HepG2 (cell line): ENCODE measurements at regions not wholly inside any gene's neighbourhood (a gene's known extent, or its start where the extent isn't known, plus 50 kb on each side); places are given as distances from the start of the nearest gene placed in this dataset.

ENCODE experiments used
- ATAC-seq: fragments of 200-7000 bp; cut with Tn5 transposase; 3 replicates; pipeline ENCODE4 v1.9.1; 2020; ENCODE audit warnings: mild to moderate bottlenecking, moderate library complexity
- BruUV-seq: library from RNA; stranded (reverse); fragments of 400-500 nt; replicated peaks from 2 replicates; lab custom pipeline; 2021; lab: Mats Ljungman, UMichigan
- CTCF ChIA-PET: fragments of 300-600 bp; formaldehyde crosslinking; extraction: SDS; loops from one replicate; lab custom pipeline; 2021; ENCODE audit warnings: low total read pairs, inconsistent platforms, low intra/inter-chr PET ratio; lab: Yijun Ruan, JAX
- POLR2A ChIA-PET: fragments of 350-600 bp; sonication (Branson Sonifier 250); formaldehyde crosslinking; loops from one replicate; lab custom pipeline; 2020; ENCODE audit warnings: antibody characterized with exemption, inconsistent platforms; lab: Yijun Ruan, JAX
- DNase-seq: peaks from one replicate; pipeline ENCODE4 v3.0.0-alpha.2; 2015; ENCODE audit warnings: low spot score
- FAIRE-seq: peaks from 3 replicates; lab custom pipeline; 2011; peaks lifted over from hg19 to GRCh38; lab: Jason Lieb, UNC
- H2AFZ ChIP-seq: one replicate; pipeline ENCODE4 v1.6.1; 2011; ENCODE audit warnings: low read length, inconsistent platforms
- H3K27ac ChIP-seq: fragments of 300-600 bp; 3 replicates; pipeline ENCODE4 v1.8.0; 2011; ENCODE audit warnings: mixed run types, mild to moderate bottlenecking, mixed read lengths, low read length, inconsistent platforms; ENCODE audit not compliant: insufficient read depth; ENCODE audit errors: extremely low read length
- H3K27me3 ChIP-seq, 2 experiments: fragments of 200-600 bp in 1 of 2; 2 replicates in 1 of 2; 3 replicates in 1 of 2; pipeline versions ENCODE4 v1.6.0 to v1.8.0; 2011; ENCODE audit warnings: low read length in 2 of 2, mild to moderate bottlenecking in 2 of 2, moderate library complexity in 2 of 2, inconsistent platforms in 1 of 2; ENCODE audit not compliant: insufficient read depth in 2 of 2, control insufficient read depth in 1 of 2
- H3K36me3 ChIP-seq, 2 experiments: fragments of 200-600 bp in 1 of 2; replicated peaks in 1 of 2; 2 replicates in 1 of 2; 3 replicates in 1 of 2; pipeline versions ENCODE4 v1.5.1 to v1.8.0; 2011; ENCODE audit warnings: low read length in 2 of 2, inconsistent platforms in 1 of 2; ENCODE audit not compliant: insufficient read depth in 2 of 2, control insufficient read depth in 1 of 2
- H3K4me1 ChIP-seq: 2 replicates; pipeline ENCODE4 v1.5.1; 2012; ENCODE audit warnings: low read length, inconsistent platforms; ENCODE audit not compliant: insufficient read depth
- H3K4me2 ChIP-seq: 2 replicates; pipeline ENCODE4 v1.6.0; 2011; ENCODE audit warnings: low read depth, low read length, inconsistent platforms
- H3K4me3 ChIP-seq, 3 experiments: fragments of 200-600 bp in 1 of 3; sonication (generic), shearing (Covaris generic) in 1 of 3; replicated peaks in 1 of 3; 2 replicates each; pipeline ENCODE4 v1.5.1; 2011 to 2016; ENCODE audit warnings: low read length in 3 of 3, inconsistent platforms in 2 of 3, low read depth in 2 of 3, mild to moderate bottlenecking in 2 of 3, control low read depth in 1 of 3, mixed read lengths in 1 of 3; ENCODE audit not compliant: insufficient read depth in 1 of 3
- H3K79me2 ChIP-seq: one replicate; pipeline ENCODE4 v1.6.1; 2011; ENCODE audit warnings: low read length, inconsistent platforms; ENCODE audit not compliant: insufficient read depth
- H3K9ac ChIP-seq: 2 replicates; pipeline ENCODE4 v1.6.0; 2011; ENCODE audit warnings: mild to moderate bottlenecking, low read depth, low read length, inconsistent platforms; ENCODE audit not compliant: insufficient read depth
- H3K9me3 ChIP-seq: 2 replicates; pipeline ENCODE4 v1.5.1; 2012; ENCODE audit warnings: mild to moderate bottlenecking, low read length
- H4K20me1 ChIP-seq: 2 replicates; pipeline ENCODE4 v1.6.0; 2011; ENCODE audit warnings: inconsistent platforms, mild to moderate bottlenecking, low read length, moderate library complexity; ENCODE audit not compliant: insufficient read depth
- ARNT2 ChIP-seq: sonication (generic); formaldehyde crosslinking; IDR thresholded peaks from 2 replicates; pipeline ENCODE4 v1.8.0; 2022; ENCODE audit warnings: mild to moderate bottlenecking, low read depth, missing genetic modification reagents, moderate library complexity
- BCL6 ChIP-seq: IDR thresholded peaks from 2 replicates; pipeline ENCODE4 v1.6.1; 2016; ENCODE audit warnings: missing genetic modification reagents, missing compliant biosample characterization
- JUN ChIP-seq: sonication (generic); formaldehyde crosslinking; IDR thresholded peaks from 2 replicates; pipeline ENCODE4 v1.4.0; 2020; ENCODE audit warnings: mild to moderate bottlenecking, missing genetic modification reagents
- NCOA1 ChIP-seq: sonication (generic); formaldehyde crosslinking; IDR thresholded peaks from 2 replicates; pipeline ENCODE4 v1.9.0; 2021; ENCODE audit warnings: missing genetic modification reagents
- NFAT5 ChIP-seq: sonication (generic); formaldehyde crosslinking; IDR thresholded peaks from 2 replicates; pipeline ENCODE4 v1.4.0; 2020; ENCODE audit warnings: missing genetic modification reagents
- POGK ChIP-seq: sonication (generic); formaldehyde crosslinking; conservative IDR thresholded peaks from 2 replicates; pipeline ENCODE4 v1.8.0; 2022; ENCODE audit warnings: mild to moderate bottlenecking, moderate library complexity, missing genetic modification reagents
- PPARG ChIP-seq: conservative IDR thresholded peaks from 2 replicates; pipeline ENCODE4 v1.6.1; 2016; ENCODE audit warnings: missing biosample characterization, missing genetic modification reagents
- SNRNP70 ChIP-seq: fragments of 200-400 bp; formaldehyde crosslinking; IDR thresholded peaks from 2 replicates; pipeline ENCODE4 v1.6.1; 2017; ENCODE audit warnings: mild to moderate bottlenecking, low read depth, low read length, moderate library complexity
- ZBTB1 ChIP-seq: sonication (generic); formaldehyde crosslinking; IDR thresholded peaks from 2 replicates; pipeline ENCODE4 v1.4.0; 2020; ENCODE audit warnings: missing genetic modification reagents, borderline replicate concordance
- ZNF160 ChIP-seq: sonication (generic); formaldehyde crosslinking; IDR thresholded peaks from 2 replicates; pipeline ENCODE4 v1.8.0; 2022; ENCODE audit warnings: mild to moderate bottlenecking, inconsistent platforms, missing genetic modification reagents
- ZNF503 ChIP-seq: sonication (generic); formaldehyde crosslinking; IDR thresholded peaks from 2 replicates; pipeline ENCODE4 v1.4.0; 2020; ENCODE audit warnings: missing genetic modification reagents
- ZNF543 ChIP-seq: sonication (generic); formaldehyde crosslinking; IDR thresholded peaks from 2 replicates; pipeline ENCODE4 v1.4.0; 2020; ENCODE audit warnings: mild to moderate bottlenecking, missing genetic modification reagents
- ZNF616 ChIP-seq: sonication (generic); formaldehyde crosslinking; IDR thresholded peaks from 2 replicates; pipeline ENCODE4 v1.5.0; 2020; ENCODE audit warnings: low read depth, mild to moderate bottlenecking, missing genetic modification reagents
- ZNF749 ChIP-seq: sonication (generic); formaldehyde crosslinking; IDR thresholded peaks from 2 replicates; pipeline ENCODE4 v1.8.0; 2022; ENCODE audit warnings: mild to moderate bottlenecking, missing genetic modification reagents, moderate library complexity, borderline replicate concordance
- ZNF850 ChIP-seq: sonication (generic); formaldehyde crosslinking; conservative IDR thresholded peaks from 2 replicates; pipeline ENCODE4 v1.9.0; 2021; ENCODE audit warnings: mild to moderate bottlenecking, missing genetic modification reagents
- ZSCAN29 ChIP-seq: sonication (generic); formaldehyde crosslinking; conservative IDR thresholded peaks from 2 replicates; pipeline ENCODE4 v1.4.0; 2020; ENCODE audit warnings: mild to moderate bottlenecking, missing genetic modification reagents
- WGBS: methylation state at CpG from one replicate; pipeline ENCODE4 v1.1.6; 2017; ENCODE audit warnings: low lambda C conversion rate; 5-methylcytosine and 5-hydroxymethylcytosine counted together
- in situ Hi-C: cut with HindIII; loops from 2 replicates; pipeline ENCODE4 v1.10.0; 2017; ENCODE audit warnings: low pct_unique_long_range_greater_than_20kb; ENCODE audit not compliant: extremely low pct_ligation_motif_present
- intact Hi-C: fragments of 100-400 bp; cut with micrococcal nuclease; formaldehyde crosslinking; loops from one replicate; pipeline ENCODE4 v1.10.0; 2022; ENCODE audit not compliant: unreplicated experiment

- ChIA-PET CTCF (no interaction called here), POLR2A (no interaction called here)
- DNase-seq (no peak), FAIRE-seq (no peak), ATAC-seq (no peak)
- no peaks in the 10 kb centered on the region for H3K4me1 ChIP-seq
- 17% methylated on average over 5 of the region's 5 CpGs for WGBS
- H3K9me3 ChIP-seq = no peaks in the 10 kb centered on the region
- no peaks in the 10 kb centered on the region; a peak in 1 of 5 replicates for H3K27me3 ChIP-seq
- no peaks in the 10 kb centered on the region for H4K20me1 ChIP-seq
- H3K4me2 ChIP-seq = no peak overlapping the region
- in situ Hi-C loops (no loop called here), intact Hi-C loops (no loop called here)
- no peak overlapping the region for H3K27ac ChIP-seq
- no peak overlapping the region for H2AFZ ChIP-seq
- no peaks in the 10 kb centered on the region for H3K79me2 ChIP-seq
- H3K4me3 ChIP-seq = no peak overlapping the region
- no peak overlapping the region for H3K9ac ChIP-seq
- no peaks in the 10 kb centered on the region for H3K36me3 ChIP-seq
- BruUV-seq = no TSS peak
- TF ChIP-seq SNRNP70 (no peak), ZSCAN29 (CRISPR knock-in tag) (no peak), PPARG (CRISPR knock-in tag) (no peak), ZNF543 (CRISPR knock-in tag) (no peak), ZNF850 (CRISPR knock-in tag) (no peak), NCOA1 (CRISPR knock-in tag) (no peak), ZNF616 (CRISPR knock-in tag) (no peak), ARNT2 (CRISPR knock-in tag) (no peak), ZNF160 (CRISPR knock-in tag) (no peak), BCL6 (no peak), JUN (CRISPR knock-in tag) (no peak), ZBTB1 (CRISPR knock-in tag) (no peak), POGK (CRISPR knock-in tag) (no peak), NFAT5 (no peak), ZNF749 (CRISPR knock-in tag) (no peak), ZNF503 (CRISPR knock-in tag) (no peak)
These were observed 167.3 kb upstream of the GATB start for GRCh38 chr4:151928112-151928511.
